Stimulated activated CD8-positive, alpha-beta memory T cell treated with anti-CD3 and anti-CD28 coated beads, Interleukin-12 subunit alpha, Interleukin-12 subunit beta, amount 100 ng/mL, for 4 hours (primary cell): ENCODE measurements at regions not wholly inside any gene's neighbourhood (a gene's known extent, or its start where the extent isn't known, plus 50 kb on each side); places are given as distances from the start of the nearest gene placed in this dataset.
"Not testable (repeated sequence)": the region's sequence is repeated elsewhere in the genome, so short reads cannot be mapped to it uniquely, and the experiment has no call there.

Experiments used
- DNase-seq: peaks from one replicate; pipeline ENCODE4 v3.0.0-alpha.2; 2020; ENCODE audit warnings: low read depth

- DNase-seq = no peak
Observed at GRCh38 chr1:194062962-194063361, 876.5 kb upstream of the B3GALT2 start.

GRCh38 chr1:194062526-194062925 is 876.1 kb upstream of the B3GALT2 start:
- no peak for DNase-seq

GRCh38 chr1:194060481-194060880 is 874.1 kb upstream of the B3GALT2 start:
- DNase-seq = no peak

GRCh38 chr1:194058268-194058667 is 871.9 kb upstream of the B3GALT2 start:
- not testable (repeated sequence) for DNase-seq

- no peak for DNase-seq
Observed at GRCh38 chr1:194056169-194056568, 869.8 kb upstream of the B3GALT2 start.

GRCh38 chr1:194055536-194055935 is 869.1 kb upstream of the B3GALT2 start:
- DNase-seq = no peak

- DNase-seq = no peak
Observed at GRCh38 chr1:194052514-194053338, 866.3 kb upstream of the B3GALT2 start.

GRCh38 chr1:194047921-194048320 is 861.5 kb upstream of the B3GALT2 start:
- no peak for DNase-seq

GRCh38 chr1:194047206-194047605 is 860.8 kb upstream of the B3GALT2 start:
- no peak for DNase-seq

GRCh38 chr1:194045416-194045815 is 859.0 kb upstream of the B3GALT2 start:
- DNase-seq = no peak

- no peak for DNase-seq
Observed at GRCh38 chr1:194044892-194045291, 858.5 kb upstream of the B3GALT2 start.

- DNase-seq = no peak
Observed at GRCh38 chr1:194043984-194044755, 857.8 kb upstream of the B3GALT2 start.

- DNase-seq = no peak
Observed at GRCh38 chr1:194042736-194043135, 856.3 kb upstream of the B3GALT2 start.

- DNase-seq = no peak
Observed at GRCh38 chr1:194040496-194040895, 854.1 kb upstream of the B3GALT2 start.

- no peak for DNase-seq
Observed at GRCh38 chr1:194039578-194039977, 853.2 kb upstream of the B3GALT2 start.

GRCh38 chr1:194033646-194034045 is 847.2 kb upstream of the B3GALT2 start:
- no peak for DNase-seq

GRCh38 chr1:194028002-194028401 is 841.6 kb upstream of the B3GALT2 start:
- DNase-seq = no peak

- no peak for DNase-seq
Observed at GRCh38 chr1:194026422-194026821, 840.0 kb upstream of the B3GALT2 start.

GRCh38 chr1:194024659-194025058 is 838.2 kb upstream of the B3GALT2 start:
- DNase-seq = no peak

GRCh38 chr1:194014014-194014413 is 827.6 kb upstream of the B3GALT2 start:
- no peak for DNase-seq

- no peak for DNase-seq
Observed at GRCh38 chr1:194013561-194013960, 827.1 kb upstream of the B3GALT2 start.

- DNase-seq = no peak
Observed at GRCh38 chr1:194004146-194004545, 817.7 kb upstream of the B3GALT2 start.

GRCh38 chr1:194001726-194002350 is 815.4 kb upstream of the B3GALT2 start:
- not testable (repeated sequence) for DNase-seq
